ENCODE measurements at regions not wholly inside any gene's neighbourhood (a gene's known extent, or its start where the extent isn't known, plus 50 kb on each side); places are given as distances from the start of the nearest gene placed in this dataset.

DNA sequence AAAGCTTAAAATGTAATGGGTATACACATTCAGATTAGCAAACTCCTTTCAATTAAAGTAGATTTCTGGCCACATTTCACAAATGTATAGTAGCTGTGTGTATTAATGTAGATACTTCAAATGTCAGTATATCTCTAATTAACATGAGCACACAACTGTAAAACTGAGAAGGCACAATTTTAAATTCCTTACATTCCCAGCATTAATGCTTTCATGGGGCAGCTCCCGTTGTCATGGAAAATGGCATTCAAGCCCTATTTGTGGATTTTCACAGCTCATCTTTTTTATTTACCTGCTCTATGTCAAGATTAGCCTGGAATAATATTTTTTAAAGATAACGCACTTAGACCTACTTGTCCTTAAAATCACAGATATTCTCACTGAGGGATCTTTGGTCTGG, 113.6 kb upstream of the SOX6 start:
- no peak for TF ChIP-seq ZNF565 (CRISPR knock-in tag; conservative IDR thresholded peaks at IDR 0.05; ENCODE audit: low read depth)
- no peak for TF ChIP-seq PPARA (CRISPR knock-in tag; IDR thresholded peaks at IDR 0.05; ENCODE audit: borderline replicate concordance)
- TF ChIP-seq ZC3H10 (CRISPR knock-in tag; IDR thresholded peaks at IDR 0.05): no peak
- no peak for TF ChIP-seq CSDC2 (CRISPR knock-in tag; IDR thresholded peaks at IDR 0.05)
- TF ChIP-seq ZFP30 (CRISPR knock-in tag; IDR thresholded peaks at IDR 0.05): no peak
- no peak for TF ChIP-seq ZNF70 (CRISPR knock-in tag; IDR thresholded peaks at IDR 0.05)

Data from SK-N-SH treated with all-trans-retinoic acid at 6 μM for 48 hours (cell line).